ENCODE measurements at regions not wholly inside any gene's neighbourhood (a gene's known extent, or its start where the extent isn't known, plus 50 kb on each side); places are given as distances from the start of the nearest gene placed in this dataset.

GRCh38 chr4:77399831-77400230 lies 205.8 kb upstream of the CXCL13 start (continued):
- TF ChIP-seq RCOR1 (IDR thresholded peaks at IDR 0.05; ENCODE audit: low read length) (no peak), RAD21 (IDR thresholded peaks at IDR 0.05; ENCODE audit: low read length) (no peak), GATA2 (CRISPR knock-in tag; IDR thresholded peaks at IDR 0.05) (no peak)

GRCh38 chr4:77413766-77414165 lies 191.9 kb upstream of the CXCL13 start:
- no peaks in the 10 kb centered on the region for H3K4me1 ChIP-seq (ENCODE audit: control insufficient read depth in 1 of 2, insufficient read depth in 2 of 2, low read depth in 1 of 2, low read length in 1 of 2)
- no peaks in the 10 kb centered on the region for H3K9me2 ChIP-seq
- CTCF ChIA-PET, result no interaction called here
- H3K9me3 ChIP-seq, result no peaks in the 10 kb centered on the region
- H4K20me1 ChIP-seq (ENCODE audit: insufficient read depth), result no peaks in the 10 kb centered on the region
- no peaks in the 10 kb centered on the region for H3K36me3 ChIP-seq (replicated peaks in 1 of 2; ENCODE audit: control insufficient read depth in 1 of 2, insufficient read depth in 2 of 2, low read length in 1 of 2)
- 4% methylated on average over 3 of the region's 3 CpGs for WGBS (ENCODE audit: low lambda C conversion rate)
- TF ChIP-seq IRF3 (IDR thresholded peaks at IDR 0.05; ENCODE audit: low read depth, low read length) (no peak), SIN3A (IDR thresholded peaks at IDR 0.05; ENCODE audit: borderline replicate concordance, low read depth, low read length) (no peak), CTCF (IDR thresholded peaks at IDR 0.05) (no peak), RAD21 (IDR thresholded peaks at IDR 0.05; ENCODE audit: low read length) (no peak), PBX3 (IDR thresholded peaks at IDR 0.05) (no peak), NRF1 (IDR thresholded peaks at IDR 0.05; ENCODE audit: low read depth, low read length) (no peak), RFX5 (IDR thresholded peaks at IDR 0.05; ENCODE audit: low read length) (no peak), SMC3 (IDR thresholded peaks at IDR 0.05; ENCODE audit: low read depth, low read length) (no peak), MXI1 (IDR thresholded peaks at IDR 0.05; ENCODE audit: low read depth, low read length) (no peak), USF1 (IDR thresholded peaks at IDR 0.05; ENCODE audit: borderline replicate concordance, low read depth) (no peak), ZBTB33 (IDR thresholded peaks at IDR 0.05; ENCODE audit: borderline replicate concordance, low read depth) (no peak), FOXM1 (IDR thresholded peaks at IDR 0.05; ENCODE audit: low read depth) (no peak), TCF12 (IDR thresholded peaks at IDR 0.05) (no peak), MAX (IDR thresholded peaks at IDR 0.05; ENCODE audit: low read depth) (no peak)
- H3K27ac ChIP-seq (ENCODE audit: low read depth in 2 of 2, low read length in 1 of 2), result no peak overlapping the region
- no peak overlapping the region for H3K9ac ChIP-seq
- no peak overlapping the region for H3K4me2 ChIP-seq
- DNase-seq, result no peak
- no peaks in the 10 kb centered on the region for H3K79me2 ChIP-seq (ENCODE audit: insufficient read depth)
- H3K27me3 ChIP-seq (ENCODE audit: insufficient read depth), result peaks cover 17% of the 10 kb centered on the region; the same call in 1 of the 2 replicates
- no peaks in the 10 kb centered on the region for H3F3A ChIP-seq (replicated peaks; ENCODE audit: insufficient read depth)
- no peak overlapping the region for H2AFZ ChIP-seq (ENCODE audit: low read depth)
- POLR2A ChIA-PET, result no interaction called here
- no peak overlapping the region for H3K4me3 ChIP-seq (ENCODE audit: low read depth in 2 of 2, low read length in 1 of 2)

All from SK-N-SH (cell line).